ENCODE measurements at regions not wholly inside any gene's neighbourhood (a gene's known extent, or its start where the extent isn't known, plus 50 kb on each side); places are given as distances from the start of the nearest gene placed in this dataset.

GRCh38 chr1:170284512-170284911 is 138.8 kb downstream of the NTMT2 start:
- no peak for TF ChIP-seq CTCF (IDR thresholded peaks at IDR 0.05; ENCODE audit: low read depth, low read length)
- Histone ChIP-seq H3K4me1 (ENCODE audit: low read depth) (no peaks in the 10 kb centered on the region), H3K27ac (no peak overlapping the region), H3K4me3 (no peak overlapping the region), H3K36me3 (no peaks in the 10 kb centered on the region), H3K9me3 (ENCODE audit: low read depth) (no peaks in the 10 kb centered on the region), H3K27me3 (no peaks in the 10 kb centered on the region)
- DNase-seq (ENCODE audit: low read depth in 1 of 2, low spot score in 1 of 2) = no peak

DNA sequence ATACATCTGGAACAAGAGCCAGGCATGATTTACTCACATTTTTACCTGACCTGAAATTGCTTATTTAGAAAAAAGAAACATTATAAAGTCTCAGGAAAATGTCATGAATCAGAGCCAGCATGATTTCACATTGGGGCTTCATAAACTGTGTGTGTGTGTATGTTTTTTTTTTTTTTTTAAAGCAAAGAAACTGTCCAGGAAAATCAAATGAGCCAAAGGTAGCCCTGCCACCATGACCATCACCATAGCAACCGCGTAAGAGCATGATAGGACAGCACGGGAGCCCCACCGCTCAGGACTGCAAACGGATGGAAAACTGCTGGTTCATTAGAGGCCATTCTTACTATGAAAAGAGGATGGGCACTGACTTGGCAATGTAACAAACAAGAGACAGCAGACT is 139.2 kb downstream of the NTMT2 start:
- no peak overlapping the region for H3K27ac ChIP-seq
- no peak for DNase-seq (ENCODE audit: low read depth in 1 of 2, low spot score in 1 of 2)
- no peaks in the 10 kb centered on the region for H3K27me3 ChIP-seq
- H3K4me3 ChIP-seq = no peak overlapping the region
- no peaks in the 10 kb centered on the region for H3K36me3 ChIP-seq
- no peaks in the 10 kb centered on the region for H3K9me3 ChIP-seq (ENCODE audit: low read depth)
- no peak for TF ChIP-seq CTCF (IDR thresholded peaks at IDR 0.05; ENCODE audit: low read depth, low read length)
- no peaks in the 10 kb centered on the region for H3K4me1 ChIP-seq (ENCODE audit: low read depth)

GRCh38 chr1:170288155-170288554 is 142.4 kb downstream of the NTMT2 start:
- Histone ChIP-seq H3K27ac (no peak overlapping the region), H3K27me3 (no peaks in the 10 kb centered on the region), H3K36me3 (no peaks in the 10 kb centered on the region), H3K4me3 (no peak overlapping the region), H3K4me1 (ENCODE audit: low read depth) (no peaks in the 10 kb centered on the region), H3K9me3 (ENCODE audit: low read depth) (no peaks in the 10 kb centered on the region)
- no peak for DNase-seq (ENCODE audit: low read depth in 1 of 2, low spot score in 1 of 2)
- no peak for TF ChIP-seq CTCF (IDR thresholded peaks at IDR 0.05; ENCODE audit: low read depth, low read length)

GRCh38 chr1:170290276-170290675 is 144.5 kb downstream of the NTMT2 start:
- H3K4me3 ChIP-seq = no peak overlapping the region
- H3K27ac ChIP-seq = no peak overlapping the region
- DNase-seq (ENCODE audit: low read depth in 1 of 2, low spot score in 1 of 2) = no peak
- no peaks in the 10 kb centered on the region for H3K36me3 ChIP-seq
- H3K9me3 ChIP-seq (ENCODE audit: low read depth) = no peaks in the 10 kb centered on the region
- no peaks in the 10 kb centered on the region for H3K27me3 ChIP-seq
- H3K4me1 ChIP-seq (ENCODE audit: low read depth) = no peaks in the 10 kb centered on the region
- no peak for TF ChIP-seq CTCF (IDR thresholded peaks at IDR 0.05; ENCODE audit: low read depth, low read length)

GRCh38 chr1:170290991-170291390 is 145.2 kb downstream of the NTMT2 start:
- no peak overlapping the region for H3K27ac ChIP-seq
- no peak for DNase-seq (ENCODE audit: low read depth in 1 of 2, low spot score in 1 of 2)

More at GRCh38 chr1:170290991-170291390, 145.2 kb downstream of the NTMT2 start:
- Histone ChIP-seq H3K4me3 (no peak overlapping the region), H3K27me3 (no peaks in the 10 kb centered on the region), H3K4me1 (ENCODE audit: low read depth) (no peaks in the 10 kb centered on the region), H3K9me3 (ENCODE audit: low read depth) (no peaks in the 10 kb centered on the region), H3K36me3 (no peaks in the 10 kb centered on the region)
- TF ChIP-seq CTCF (IDR thresholded peaks at IDR 0.05; ENCODE audit: low read depth, low read length) = no peak

Measured in cardiac muscle cell (in vitro differentiated cells and primary cell).